GM21717 (cell line): ENCODE measurements at regions not wholly inside any gene's neighbourhood (a gene's known extent, or its start where the extent isn't known, plus 50 kb on each side); places are given as distances from the start of the nearest gene placed in this dataset.
"Not testable (repeated sequence)": the region's sequence is repeated elsewhere in the genome, so short reads cannot be mapped to it uniquely, and the experiment has no call there.

Source experiments
- ATAC-seq: cut with Tn5 transposase; IDR thresholded peaks from one replicate; pipeline ENCODE4 v1.9.1; 2021; ENCODE audit warnings: mild to moderate bottlenecking, moderate library complexity; ENCODE audit not compliant: unreplicated experiment

GRCh38 chr2:83224591-83225200 is 1234.4 kb downstream of the SUCLG1 start:
- no peak for ATAC-seq

- no peak for ATAC-seq
Measured at GRCh38 chr2:83221258-83221657, 1237.8 kb downstream of the SUCLG1 start.

GRCh38 chr2:83217854-83218253 is 1241.2 kb downstream of the SUCLG1 start:
- ATAC-seq: no peak

GRCh38 chr2:83196225-83196624 is 1262.9 kb downstream of the SUCLG1 start:
- ATAC-seq: no peak

DNA sequence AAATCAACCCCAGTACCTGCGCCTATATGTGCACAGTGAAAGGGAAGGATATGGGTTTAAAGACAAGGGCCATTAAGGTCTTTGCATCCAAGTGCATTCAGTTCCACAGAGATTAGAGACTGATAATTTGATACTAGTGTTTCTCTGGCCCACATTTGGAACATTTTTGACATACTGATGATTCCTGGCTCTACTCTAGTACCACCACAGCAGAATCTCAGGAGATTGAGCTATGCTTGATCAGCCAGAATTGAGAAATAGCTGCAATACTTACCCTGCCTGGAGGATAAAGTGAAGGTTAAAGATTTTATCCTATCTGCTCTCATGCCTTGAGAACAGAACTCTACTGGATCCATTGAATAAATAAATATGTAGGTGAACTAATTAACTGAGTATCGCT is 1267.8 kb downstream of the SUCLG1 start:
- no peak for ATAC-seq

DNA sequence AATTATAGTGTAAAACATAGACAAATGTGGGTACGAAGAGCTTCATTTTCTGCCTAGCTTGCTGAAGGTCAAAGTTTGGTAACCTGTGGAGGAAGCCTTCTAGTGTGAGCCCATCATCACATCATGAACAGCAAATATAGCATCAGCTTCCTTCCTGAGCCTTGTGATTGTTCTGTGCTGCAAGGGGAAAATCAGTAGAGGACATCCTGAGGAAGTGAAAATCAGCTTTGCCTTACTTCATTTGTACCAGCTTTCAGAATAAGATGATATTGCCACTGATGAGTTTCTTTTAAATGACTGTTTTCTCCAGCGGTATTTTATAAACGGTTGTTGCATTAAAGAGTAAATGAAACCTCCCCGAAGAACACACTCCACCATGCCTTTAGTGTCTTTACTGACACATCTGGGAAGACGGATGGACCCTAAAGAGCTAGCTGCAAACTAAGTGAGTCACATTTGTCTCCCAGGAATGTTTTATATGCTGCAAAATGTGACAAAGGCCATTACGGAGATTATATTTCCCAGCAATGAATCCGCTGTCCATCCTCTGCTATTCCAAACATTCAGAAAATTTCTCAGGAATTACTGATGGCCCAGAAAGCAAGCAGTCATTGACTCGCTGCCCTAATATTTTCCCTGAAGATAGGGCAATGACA is 1272.8 kb downstream of the SUCLG1 start:
- no peak for ATAC-seq

DNA sequence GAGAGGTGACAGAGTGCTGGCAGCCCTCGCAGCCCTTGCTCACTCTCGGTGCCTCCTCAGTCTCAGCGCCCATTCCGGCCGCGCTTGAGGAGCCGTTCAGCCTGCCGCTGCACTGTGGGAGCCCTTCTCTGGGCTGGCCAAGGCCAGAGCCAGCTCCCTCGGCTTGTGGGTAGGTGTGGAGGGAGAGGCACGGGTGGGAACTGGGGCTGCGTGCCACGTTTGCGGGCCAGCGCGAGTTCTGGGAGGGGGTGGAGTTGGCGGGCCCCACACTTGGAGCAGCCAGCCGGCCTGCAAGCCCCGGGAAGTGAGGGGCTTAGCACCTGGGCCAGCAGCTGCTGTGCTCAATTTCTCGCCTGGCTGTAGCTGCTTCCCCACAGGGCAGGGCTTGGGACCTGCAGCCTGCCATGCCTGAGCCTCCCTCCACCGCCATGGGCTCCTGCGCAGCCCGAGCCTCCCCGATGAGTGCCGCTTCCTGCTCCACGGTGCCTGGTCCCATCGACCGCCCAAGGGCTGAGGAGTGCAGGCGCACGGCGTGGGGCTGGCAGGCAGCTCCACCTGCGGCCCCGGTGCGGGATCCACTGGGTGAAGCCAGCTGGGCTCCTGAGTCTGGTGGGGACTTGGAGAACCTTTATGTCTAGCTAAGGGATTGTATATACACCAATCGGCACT is 1278.1 kb downstream of the SUCLG1 start:
- not testable (repeated sequence) for ATAC-seq

DNA sequence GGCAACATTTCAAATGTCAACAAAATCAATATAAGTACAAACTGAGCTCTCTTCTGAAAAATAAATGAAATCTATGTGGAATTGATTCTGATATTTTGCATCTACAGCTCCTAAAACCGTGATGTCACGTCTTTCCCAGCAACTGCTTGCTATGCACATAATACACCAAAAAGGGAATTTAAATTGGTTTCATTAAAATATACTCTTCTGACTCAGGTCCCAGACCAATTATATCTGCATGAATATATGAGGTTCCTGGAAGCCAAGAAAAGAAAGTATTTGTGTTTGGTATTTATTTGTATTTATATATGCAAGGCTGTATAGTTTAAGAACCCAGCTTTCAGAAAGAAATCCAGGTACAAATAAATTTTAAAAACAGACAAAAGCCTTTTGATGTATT is 1282.5 kb downstream of the SUCLG1 start:
- ATAC-seq: no peak

DNA sequence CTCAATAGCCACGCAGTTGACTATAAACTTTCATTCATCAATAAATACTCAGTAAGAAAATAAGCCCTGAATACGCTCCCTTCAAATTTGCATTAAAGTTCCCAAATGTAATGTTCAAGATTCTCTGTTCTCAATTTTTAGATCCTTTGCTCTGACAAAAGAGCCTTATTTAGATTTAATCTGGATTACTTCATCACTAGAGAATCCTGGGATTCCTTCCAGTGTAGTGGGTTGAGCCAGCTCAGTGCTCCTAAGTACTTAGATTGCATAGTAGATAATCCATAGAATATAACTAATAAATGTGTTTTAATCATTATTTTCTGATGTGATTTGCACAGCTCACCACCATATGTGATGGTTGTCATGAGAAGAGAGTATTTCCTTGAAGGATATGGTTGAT is 1286.2 kb downstream of the SUCLG1 start:
- no peak for ATAC-seq

DNA sequence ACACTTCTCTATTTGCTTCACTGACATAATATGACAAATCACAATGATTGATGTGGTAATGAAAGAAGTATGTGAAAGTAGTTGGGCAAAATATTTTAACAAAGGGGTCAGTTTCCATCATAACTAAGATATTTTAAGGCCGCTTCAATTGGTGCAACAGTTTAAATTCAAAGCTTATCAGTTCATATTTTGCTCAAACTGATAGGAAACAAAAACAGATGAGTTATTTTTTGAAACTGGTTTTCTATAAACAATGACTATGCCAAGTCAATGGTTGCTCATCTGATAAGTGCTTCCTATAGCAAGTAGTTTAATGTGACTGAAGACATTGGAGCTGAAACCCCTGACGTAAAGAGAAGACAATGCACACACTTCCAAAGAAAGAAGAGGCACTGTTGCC is 1290.7 kb downstream of the SUCLG1 start:
- ATAC-seq: no peak

- no peak for ATAC-seq
Measured at GRCh38 chr2:83162421-83162820, 1296.7 kb downstream of the SUCLG1 start.

DNA sequence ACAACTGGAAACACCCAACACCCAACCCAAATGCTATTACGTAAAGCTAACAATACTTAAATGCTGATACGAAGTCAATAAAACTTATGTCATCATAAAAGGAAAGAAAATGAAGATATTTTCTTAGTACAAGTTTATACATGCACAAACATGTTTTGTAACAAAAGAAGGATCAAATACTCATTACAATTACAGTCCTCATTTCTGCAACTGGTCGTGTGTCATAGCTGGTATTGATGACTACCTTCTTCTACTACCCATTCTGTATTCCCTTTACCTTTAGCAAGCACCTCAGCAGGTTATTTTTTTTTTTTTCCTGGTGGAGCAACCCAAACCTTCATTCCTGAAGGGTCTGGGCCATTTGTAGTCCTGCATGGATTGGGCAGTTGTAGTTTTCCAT is 1298.5 kb downstream of the SUCLG1 start:
- ATAC-seq: no peak

DNA sequence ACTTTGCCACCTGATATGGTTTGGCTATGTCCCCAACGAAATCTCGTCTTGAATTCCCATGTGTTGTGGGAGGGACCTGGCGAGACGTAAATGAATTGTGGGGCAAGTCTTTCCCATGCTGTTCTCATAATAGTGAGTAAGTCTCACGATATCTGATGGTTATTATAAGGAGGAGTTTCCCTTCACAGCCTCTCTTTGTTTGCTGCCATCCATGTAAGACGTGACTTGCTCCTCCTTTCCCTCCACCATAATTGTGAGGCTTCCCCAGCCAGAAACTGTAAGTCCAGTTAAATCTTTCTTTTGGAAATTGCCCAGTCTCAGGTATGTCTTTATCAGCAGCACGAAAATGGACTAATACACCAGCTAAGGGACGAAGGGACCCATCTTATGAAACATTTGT is 1303.3 kb downstream of the SUCLG1 start:
- no peak for ATAC-seq

DNA sequence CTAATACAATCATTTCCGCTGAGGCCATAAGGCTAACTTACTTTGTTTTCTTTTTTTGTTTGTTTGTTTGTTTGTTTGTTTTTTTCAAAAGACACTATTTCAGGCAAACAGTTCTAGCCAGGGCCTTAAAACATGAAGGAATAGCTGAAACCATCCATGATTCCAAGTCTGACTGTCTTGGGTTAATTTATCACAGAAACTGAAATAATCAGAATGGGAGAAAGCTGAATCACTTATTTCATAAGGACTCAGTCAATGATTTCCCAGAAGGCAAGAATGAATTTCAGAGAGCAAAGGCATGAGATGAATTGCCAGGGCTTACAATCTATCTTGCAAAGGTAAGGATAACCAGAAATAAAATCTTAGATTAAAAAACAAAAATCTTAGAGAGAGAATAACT is 1315.1 kb downstream of the SUCLG1 start:
- no peak for ATAC-seq

GRCh38 chr2:83142934-83143333 is 1316.1 kb downstream of the SUCLG1 start:
- ATAC-seq: no peak

GRCh38 chr2:83115606-83116005 is 1343.5 kb downstream of the SUCLG1 start:
- no peak for ATAC-seq

- no peak for ATAC-seq
Measured at GRCh38 chr2:83115155-83115554, 1343.9 kb downstream of the SUCLG1 start.

DNA sequence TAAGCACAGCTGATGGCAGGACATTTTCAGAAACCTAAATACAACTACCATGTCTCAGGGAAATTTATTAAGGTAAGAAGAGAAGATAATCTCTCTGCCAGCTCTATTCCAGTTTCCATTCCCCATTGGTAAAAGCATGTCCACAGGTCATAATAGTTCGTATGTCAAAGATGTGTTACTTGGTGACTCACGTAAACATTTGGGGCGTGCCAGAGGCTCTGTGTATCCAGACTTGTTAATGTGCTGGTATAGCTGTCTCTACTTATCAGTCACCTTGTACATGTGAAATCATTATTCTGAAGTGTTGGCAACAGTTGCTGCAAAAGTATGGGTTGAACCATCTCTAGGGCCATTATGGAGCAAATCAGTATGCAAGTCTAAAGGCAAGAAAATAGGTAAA is 1345.1 kb downstream of the SUCLG1 start:
- ATAC-seq: no peak

- ATAC-seq: no peak
Measured at GRCh38 chr2:83112858-83113257, 1346.2 kb downstream of the SUCLG1 start.

DNA sequence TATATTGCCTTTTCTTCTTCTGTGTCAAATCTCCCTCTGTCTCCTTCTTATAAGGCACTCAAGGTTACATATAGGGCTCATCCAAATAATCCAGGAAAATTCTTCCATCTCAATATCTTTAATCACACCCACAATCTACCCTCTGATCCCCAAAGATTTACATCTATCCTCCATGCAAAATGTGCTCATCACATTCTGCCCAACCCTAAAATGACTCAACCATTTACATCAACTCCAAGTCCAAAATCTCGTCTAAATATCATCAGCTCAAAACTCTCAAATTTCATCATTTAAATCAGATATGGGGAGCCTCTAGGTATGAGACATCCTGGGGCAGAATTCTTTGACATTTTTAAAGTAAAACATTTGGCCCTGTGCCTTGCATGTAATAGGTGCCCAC is 1349.8 kb downstream of the SUCLG1 start:
- ATAC-seq: no peak

GRCh38 chr2:83106853-83107252 is 1352.2 kb downstream of the SUCLG1 start:
- no peak for ATAC-seq

GRCh38 chr2:83104202-83104601 is 1354.9 kb downstream of the SUCLG1 start:
- ATAC-seq: no peak
